IPS DF 19.7 (cell line): ENCODE measurements at regions not wholly inside any gene's neighbourhood (a gene's known extent, or its start where the extent isn't known, plus 50 kb on each side); places are given as distances from the start of the nearest gene placed in this dataset.
"Not testable (repeated sequence)": the region's sequence is repeated elsewhere in the genome, so short reads cannot be mapped to it uniquely, and the experiment has no call there.

Experiments used
- DNase-seq: peaks from one replicate; pipeline ENCODE4 v3.0.0-alpha.2; 2013; ENCODE audit warnings: low read depth, low spot score

- no peak for DNase-seq
These were observed 287.2 kb downstream of the HGF start for GRCh38 chr7:81482600-81483186.

DNA sequence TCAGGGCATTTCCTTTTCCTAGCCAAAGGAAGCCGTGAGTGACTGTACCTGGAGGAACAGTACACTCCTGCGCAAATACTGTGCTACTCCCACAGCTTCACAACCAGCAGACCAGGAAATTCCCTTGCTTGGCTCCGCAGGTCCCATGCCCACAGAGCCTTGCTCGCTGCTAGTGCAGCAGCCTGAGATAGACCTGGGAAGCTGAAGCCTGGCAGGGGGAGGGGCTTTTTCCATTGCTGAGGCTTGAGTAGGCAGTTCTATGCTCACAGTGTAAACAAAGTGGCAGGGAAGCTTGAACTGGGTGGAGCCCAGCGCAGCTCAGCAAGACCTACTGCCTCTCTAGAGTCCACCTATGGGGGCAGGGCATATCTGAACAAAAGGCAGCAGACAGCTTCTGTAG lies 291.2 kb downstream of the HGF start:
- DNase-seq, result no peak

- DNase-seq, result not testable (repeated sequence)
These were observed 291.6 kb downstream of the HGF start for GRCh38 chr7:81478201-81478600.

DNA sequence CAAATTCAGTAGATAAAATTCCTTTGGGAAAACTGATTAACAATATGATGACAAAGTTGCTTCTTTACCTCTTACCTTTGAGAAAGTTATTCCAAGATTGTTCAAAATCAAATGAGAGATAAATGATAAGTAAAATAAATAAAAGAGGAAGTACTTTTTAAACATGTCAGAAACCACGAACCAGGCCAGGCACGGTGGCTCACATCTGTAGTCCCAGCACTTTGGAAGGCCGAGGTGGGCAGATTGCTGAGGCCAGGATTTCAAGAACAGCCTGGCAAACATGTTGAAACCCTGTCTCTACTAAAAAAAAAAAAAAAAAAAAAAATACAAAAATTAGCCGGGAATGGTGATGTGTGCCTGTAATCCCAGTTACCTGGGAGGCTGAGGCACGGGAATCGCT lies 296.6 kb downstream of the HGF start:
- no peak for DNase-seq

GRCh38 chr7:81470724-81471379 lies 299.0 kb downstream of the HGF start:
- DNase-seq, result no peak

- DNase-seq, result peak; percentile 67
These were observed 299.8 kb downstream of the HGF start for GRCh38 chr7:81469869-81470723.

- DNase-seq, result no peak
These were observed 300.5 kb downstream of the HGF start for GRCh38 chr7:81469153-81469868.

DNA sequence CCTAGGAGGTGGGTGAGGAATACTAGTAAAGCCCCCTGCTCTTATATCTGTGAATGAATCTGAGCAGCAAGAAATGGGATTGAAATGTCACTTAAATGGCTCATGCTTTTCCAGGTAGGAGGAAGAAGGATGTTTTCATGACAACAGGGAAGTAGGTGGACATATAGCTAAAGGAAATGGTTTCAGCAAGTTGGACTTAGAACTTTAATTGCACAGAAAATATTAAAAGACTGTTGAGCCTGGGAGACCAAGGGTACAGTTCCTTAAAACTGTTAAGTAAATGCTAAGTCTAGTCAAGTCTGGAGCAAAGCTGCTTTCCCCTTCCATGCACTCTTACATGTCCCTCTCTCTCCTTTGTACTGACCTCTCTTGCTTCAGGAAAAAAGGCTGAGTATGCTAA lies 301.3 kb downstream of the HGF start:
- DNase-seq, result no peak

DNA sequence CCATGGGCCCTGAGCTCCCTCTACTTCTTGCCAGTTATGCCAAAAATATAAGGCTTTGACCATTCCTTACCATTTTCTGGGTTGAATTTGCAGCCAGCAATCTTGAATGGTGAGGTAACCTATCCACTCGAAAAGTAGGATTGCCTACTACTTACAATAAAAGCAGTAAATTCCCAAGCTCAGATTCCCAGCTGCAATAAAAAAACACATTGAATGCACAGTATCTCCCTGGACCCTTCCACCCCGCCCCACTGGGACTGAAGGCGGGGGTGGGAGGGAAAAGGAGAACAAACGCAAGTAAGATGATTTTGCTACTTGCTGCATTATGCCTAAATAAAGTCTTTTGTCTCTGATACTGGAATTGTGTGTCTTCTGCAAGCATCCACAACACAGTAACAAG lies 301.9 kb downstream of the HGF start:
- no peak for DNase-seq

- DNase-seq, result no peak
These were observed 307.2 kb downstream of the HGF start for GRCh38 chr7:81462672-81463071.

DNA sequence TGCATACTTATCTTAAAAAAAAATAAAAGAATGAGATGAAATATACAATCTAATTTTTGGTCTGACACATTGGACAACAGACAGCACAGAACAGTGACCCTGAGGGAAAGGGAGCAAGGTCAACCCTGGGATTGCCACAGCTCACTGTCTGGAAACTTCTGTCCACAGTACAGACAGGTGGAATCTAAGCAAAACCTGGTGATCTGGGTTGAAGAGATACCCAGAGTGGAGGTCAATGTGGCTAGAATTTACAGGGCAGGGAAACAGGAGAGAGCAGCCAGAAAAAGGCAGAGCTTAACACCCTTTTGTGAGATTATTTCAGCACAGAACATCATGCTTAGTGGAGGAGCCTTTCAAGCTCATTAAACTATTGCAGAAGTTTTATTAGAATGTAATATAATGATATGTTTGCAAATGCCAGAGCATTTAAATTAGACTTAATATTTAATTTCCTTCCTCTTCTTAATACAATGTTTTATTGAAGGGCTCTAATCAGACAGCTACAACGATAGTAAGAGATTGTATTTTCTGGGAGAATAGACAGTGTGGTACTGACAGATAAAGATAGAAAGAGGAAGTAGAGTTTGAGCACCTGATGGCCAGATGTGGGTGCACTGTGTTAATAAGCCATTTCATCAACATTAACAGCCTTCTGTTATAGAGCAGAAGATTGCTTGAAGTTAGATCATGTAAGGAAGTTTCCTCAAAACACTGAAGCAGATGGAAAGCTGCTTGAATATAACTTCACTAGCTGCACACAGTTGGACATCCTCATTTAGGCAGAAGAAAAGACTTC lies 309.4 kb downstream of the HGF start:
- no peak for DNase-seq

DNA sequence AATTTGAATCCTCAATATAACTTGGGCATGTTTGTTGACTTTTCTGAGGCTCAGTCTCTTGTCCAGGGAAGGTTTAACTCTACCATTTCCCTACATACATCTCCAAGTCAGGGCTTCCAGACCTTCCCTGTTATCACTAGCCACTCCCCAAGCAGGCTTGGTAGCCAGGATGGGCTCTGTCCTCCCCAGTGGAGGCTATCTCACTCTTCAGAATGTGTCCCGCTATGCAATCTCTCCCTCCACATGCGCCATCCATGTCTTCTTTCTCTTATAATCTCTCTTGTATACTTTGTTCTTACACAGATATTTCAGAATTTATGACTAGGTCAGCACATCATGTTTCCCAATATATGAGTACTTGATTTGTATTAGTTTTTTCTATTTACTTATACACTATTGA lies 310.4 kb downstream of the HGF start:
- no peak for DNase-seq

DNA sequence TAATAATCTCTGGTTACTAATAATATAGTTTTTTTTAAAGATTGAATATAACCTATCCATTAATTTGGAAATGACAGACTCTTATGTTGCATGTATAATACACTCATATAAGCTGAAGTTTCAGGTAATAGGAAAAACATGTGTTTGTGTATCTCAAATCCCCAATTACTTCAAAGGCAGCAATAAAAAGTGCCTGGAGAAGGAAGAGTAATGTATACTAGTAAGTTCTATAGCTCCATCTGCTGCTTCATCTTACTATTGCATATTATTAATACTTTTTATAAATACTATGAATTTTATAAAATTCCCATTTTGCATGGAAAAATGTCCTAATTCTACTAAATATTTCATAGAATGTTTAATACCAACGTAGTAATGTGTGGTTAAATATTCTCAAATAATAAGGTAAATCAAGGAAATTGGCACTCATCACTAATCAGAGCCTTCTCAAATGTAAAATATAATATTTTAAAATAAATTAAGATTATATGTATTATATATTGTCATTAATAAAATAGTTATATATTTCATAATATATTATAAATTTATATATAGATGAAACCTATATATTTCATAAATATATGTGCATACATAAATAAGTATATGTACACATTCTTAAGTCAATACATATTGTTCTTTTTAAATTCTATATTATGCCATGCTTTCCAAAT lies 311.9 kb downstream of the HGF start:
- no peak for DNase-seq

GRCh38 chr7:81453770-81454169 lies 316.1 kb downstream of the HGF start:
- DNase-seq, result not testable (repeated sequence)

- no peak for DNase-seq
These were observed 320.7 kb downstream of the HGF start for GRCh38 chr7:81449105-81449504.

DNA sequence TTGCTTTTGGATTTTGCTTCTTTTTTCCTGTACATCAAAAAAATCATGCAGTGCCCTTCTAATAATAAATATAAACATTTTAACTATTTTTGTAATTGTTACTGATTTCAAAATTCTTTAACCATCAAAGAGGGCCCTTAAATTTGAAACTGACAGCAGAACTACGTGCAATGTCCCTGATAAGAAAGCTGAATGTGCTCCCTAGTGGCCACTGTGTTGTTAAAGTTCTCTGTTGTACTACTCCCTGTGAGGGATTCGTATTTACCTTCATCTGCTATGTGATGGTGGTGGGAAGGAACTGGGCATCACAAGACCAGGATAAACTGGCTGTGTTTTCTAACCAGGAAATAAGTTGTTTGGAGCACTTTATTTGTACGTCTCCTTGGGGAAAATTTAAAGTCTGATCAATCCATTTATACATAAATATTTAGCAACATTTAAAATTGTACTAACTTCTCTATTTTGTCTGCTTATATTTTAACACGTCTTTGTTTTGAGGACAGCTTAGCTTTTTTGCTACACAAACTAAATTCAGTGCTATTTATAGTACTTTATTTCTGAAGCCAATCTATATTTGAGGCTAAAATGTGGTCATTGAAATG lies 322.4 kb downstream of the HGF start:
- DNase-seq, result peak; percentile 17

DNA sequence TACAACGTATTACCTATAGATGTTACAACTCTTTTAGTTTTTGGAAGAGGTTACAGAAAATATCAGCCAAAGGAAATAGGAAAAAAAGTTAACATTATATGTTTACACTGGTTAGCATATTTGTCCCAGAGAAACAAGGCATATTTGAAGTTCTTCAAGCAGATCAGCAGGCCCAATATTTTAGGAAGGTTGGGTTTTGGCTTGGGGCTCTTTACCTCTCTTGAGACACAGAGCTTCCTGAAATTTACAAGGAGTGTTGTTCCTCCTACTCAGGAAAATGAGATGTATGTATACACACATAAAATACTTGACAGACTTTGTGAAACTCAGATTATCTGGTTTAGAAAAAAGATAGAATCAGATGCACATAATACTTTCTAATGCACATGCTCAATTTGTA lies 323.6 kb downstream of the HGF start:
- no peak for DNase-seq

DNA sequence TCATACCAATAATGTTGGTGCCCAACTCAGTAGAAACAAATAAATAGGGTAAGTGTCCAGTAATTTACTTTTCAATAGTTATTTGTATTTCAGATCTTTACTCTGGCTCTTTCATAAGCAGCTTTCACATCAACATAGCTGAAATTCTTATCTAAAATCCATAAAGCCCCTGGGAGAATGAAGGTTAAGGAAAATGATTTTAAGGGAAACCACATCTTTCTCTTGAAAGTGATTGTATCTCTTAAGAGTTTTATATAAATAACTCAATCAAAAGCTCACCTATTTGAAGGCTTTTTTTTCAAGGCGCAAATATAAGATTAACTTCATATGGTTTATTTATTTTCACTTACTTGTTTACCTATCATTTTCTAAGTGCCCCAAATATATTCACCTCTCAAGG lies 324.4 kb downstream of the HGF start:
- no peak for DNase-seq

GRCh38 chr7:81441750-81442149 lies 328.1 kb downstream of the HGF start:
- DNase-seq, result no peak

DNA sequence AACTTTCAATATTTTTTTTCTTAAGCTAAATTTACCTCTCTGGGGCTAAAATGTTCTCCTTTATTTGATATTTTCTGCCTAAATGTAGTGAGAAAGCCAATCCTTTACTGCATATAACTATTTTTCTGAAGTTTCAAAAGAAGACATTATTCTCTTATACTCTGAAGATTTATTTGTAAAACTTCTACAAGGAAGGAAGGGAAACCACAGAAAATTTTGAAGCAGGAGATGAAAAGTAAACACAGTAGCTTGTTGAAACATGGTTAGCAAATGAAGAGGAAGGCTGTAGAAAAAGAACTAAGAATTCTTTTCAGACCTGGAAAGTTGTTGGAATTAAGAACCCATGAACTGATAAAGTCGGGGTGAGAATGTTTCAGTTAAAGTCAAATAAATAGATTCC lies 330.3 kb downstream of the HGF start:
- DNase-seq, result no peak
